ENCODE measurements at regions not wholly inside any gene's neighbourhood (a gene's known extent, or its start where the extent isn't known, plus 50 kb on each side); places are given as distances from the start of the nearest gene placed in this dataset.
"Not testable (repeated sequence)": the region's sequence is repeated elsewhere in the genome, so short reads cannot be mapped to it uniquely, and the experiment has no call there.

DNA sequence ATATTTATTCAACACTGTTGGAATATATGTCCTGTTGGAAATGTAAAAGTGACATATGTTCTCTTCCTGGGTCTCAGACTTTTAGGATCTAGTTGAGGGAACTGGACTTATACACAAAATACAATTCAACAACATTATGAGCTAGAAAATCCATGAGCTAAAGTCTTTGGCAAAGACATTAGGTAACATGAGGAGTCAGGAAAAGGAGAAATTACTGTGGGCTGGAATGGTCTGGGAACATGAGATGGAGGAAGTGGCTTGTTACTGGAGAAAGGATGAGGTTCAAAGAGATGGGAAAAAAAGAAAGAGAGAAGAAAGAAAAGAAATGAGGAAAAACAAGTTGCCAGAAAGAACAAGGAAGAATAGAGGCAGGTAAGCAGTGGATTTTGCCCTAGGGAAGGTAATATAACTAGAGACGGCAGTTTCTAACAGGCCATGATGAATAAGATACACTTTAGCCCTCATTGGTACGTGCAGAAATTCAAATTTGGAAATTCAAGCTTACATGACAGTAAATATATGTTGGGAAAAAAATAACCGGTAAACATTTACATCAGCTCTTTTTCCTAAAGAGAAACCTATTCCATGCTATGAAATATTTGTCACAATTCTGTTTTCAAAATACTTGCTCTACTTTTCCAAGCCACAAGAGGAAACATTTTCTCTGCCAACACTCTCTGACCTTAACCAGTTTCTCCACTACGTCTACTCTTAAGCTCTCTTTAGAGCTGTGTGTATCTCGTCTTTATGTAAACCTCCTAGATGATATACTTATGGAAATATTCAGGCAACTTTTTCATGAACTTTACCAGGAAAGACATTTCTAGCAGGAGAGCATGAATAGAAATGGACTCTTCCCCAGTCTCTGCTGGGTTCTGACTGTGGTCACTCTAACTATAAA is 268.8 kb upstream of the BTG1 start:
- WGBS: 94% methylated on average over 4 of the region's 5 CpGs
- Histone ChIP-seq H3K27me3 (ENCODE audit: insufficient read depth, low read length) (no peaks in the 10 kb centered on the region), H3K4me3 (ENCODE audit: low read length) (no peak overlapping the region), H3K27ac (ENCODE audit: low read depth, low read length) (no peak overlapping the region), H3K36me3 (ENCODE audit: insufficient read depth, low read length) (no peaks in the 10 kb centered on the region), H3K9ac (ENCODE audit: low read depth, low read length) (no peak overlapping the region), H3K4me1 (ENCODE audit: insufficient read depth, low read length) (no peaks in the 10 kb centered on the region; the same call in 1 of the 2 replicates), H3K9me3 (ENCODE audit: insufficient read depth, low read depth, low read length) (no peaks in the 10 kb centered on the region)

DNA sequence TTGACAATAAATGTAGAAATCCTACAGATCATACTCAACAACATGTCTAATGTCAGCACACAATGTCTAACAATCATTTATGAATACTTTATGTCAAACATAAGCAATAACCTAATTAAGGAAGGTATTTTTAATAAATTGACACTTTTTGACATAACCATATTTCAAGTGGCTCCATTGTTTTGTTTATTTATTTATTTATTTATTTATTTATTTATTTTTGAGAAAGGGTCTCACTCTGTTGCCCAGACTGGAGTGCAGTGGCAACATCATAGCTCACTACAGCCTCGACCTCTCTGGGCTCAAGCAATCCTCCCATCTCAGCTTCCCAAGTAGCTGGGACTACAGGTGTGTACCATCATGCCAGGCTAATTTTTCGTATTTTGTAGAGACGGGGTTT is 267.6 kb upstream of the BTG1 start:
- Histone ChIP-seq H3K9me3 (ENCODE audit: insufficient read depth, low read depth, low read length) (no peaks in the 10 kb centered on the region), H3K4me1 (ENCODE audit: insufficient read depth, low read length) (no peaks in the 10 kb centered on the region; the same call in 1 of the 2 replicates), H3K9ac (ENCODE audit: low read depth, low read length) (no peak overlapping the region), H3K27me3 (ENCODE audit: insufficient read depth, low read length) (no peaks in the 10 kb centered on the region), H3K36me3 (ENCODE audit: insufficient read depth, low read length) (no peaks in the 10 kb centered on the region), H3K4me3 (ENCODE audit: low read length) (no peak overlapping the region), H3K27ac (ENCODE audit: low read depth, low read length) (no peak overlapping the region)
- WGBS: 95% methylated on average over 3 of the region's 3 CpGs

DNA sequence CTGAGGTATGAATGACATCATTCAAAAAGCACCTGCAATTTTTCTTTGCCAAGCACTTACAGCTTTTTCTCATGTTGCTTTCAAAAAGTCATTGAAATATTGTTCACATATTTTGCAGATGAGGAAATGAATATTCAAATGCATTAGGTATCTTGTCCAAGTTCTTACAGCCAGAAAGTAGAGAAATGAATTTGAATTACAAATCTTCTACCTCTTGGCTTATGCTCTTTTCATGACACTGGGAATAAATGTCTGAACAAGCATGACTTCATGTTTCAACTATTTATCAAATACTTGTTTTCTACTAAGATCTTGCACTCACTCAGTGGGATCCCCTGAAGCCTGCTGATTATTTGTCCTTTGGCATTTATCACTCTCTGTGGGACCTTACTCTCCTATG is 267.2 kb upstream of the BTG1 start:
- Histone ChIP-seq H3K9me3 (ENCODE audit: insufficient read depth, low read depth, low read length) (no peaks in the 10 kb centered on the region), H3K4me1 (ENCODE audit: insufficient read depth, low read length) (no peaks in the 10 kb centered on the region; the same call in 1 of the 2 replicates), H3K27me3 (ENCODE audit: insufficient read depth, low read length) (no peaks in the 10 kb centered on the region), H3K4me3 (ENCODE audit: low read length) (no peak overlapping the region), H3K27ac (ENCODE audit: low read depth, low read length) (no peak overlapping the region), H3K36me3 (ENCODE audit: insufficient read depth, low read length) (no peaks in the 10 kb centered on the region), H3K9ac (ENCODE audit: low read depth, low read length) (no peak overlapping the region)

GRCh38 chr12:92411687-92412086 is 266.0 kb upstream of the BTG1 start:
- Histone ChIP-seq H3K27ac (ENCODE audit: low read depth, low read length) (no peak overlapping the region), H3K9me3 (ENCODE audit: insufficient read depth, low read depth, low read length) (no peaks in the 10 kb centered on the region), H3K9ac (ENCODE audit: low read depth, low read length) (no peak overlapping the region), H3K4me3 (ENCODE audit: low read length) (no peak overlapping the region), H3K36me3 (ENCODE audit: insufficient read depth, low read length) (no peaks in the 10 kb centered on the region), H3K27me3 (ENCODE audit: insufficient read depth, low read length) (no peaks in the 10 kb centered on the region), H3K4me1 (ENCODE audit: insufficient read depth, low read length) (no peaks in the 10 kb centered on the region; the same call in 1 of the 2 replicates)
- WGBS: 87% methylated on average over 2 of the region's 2 CpGs

DNA sequence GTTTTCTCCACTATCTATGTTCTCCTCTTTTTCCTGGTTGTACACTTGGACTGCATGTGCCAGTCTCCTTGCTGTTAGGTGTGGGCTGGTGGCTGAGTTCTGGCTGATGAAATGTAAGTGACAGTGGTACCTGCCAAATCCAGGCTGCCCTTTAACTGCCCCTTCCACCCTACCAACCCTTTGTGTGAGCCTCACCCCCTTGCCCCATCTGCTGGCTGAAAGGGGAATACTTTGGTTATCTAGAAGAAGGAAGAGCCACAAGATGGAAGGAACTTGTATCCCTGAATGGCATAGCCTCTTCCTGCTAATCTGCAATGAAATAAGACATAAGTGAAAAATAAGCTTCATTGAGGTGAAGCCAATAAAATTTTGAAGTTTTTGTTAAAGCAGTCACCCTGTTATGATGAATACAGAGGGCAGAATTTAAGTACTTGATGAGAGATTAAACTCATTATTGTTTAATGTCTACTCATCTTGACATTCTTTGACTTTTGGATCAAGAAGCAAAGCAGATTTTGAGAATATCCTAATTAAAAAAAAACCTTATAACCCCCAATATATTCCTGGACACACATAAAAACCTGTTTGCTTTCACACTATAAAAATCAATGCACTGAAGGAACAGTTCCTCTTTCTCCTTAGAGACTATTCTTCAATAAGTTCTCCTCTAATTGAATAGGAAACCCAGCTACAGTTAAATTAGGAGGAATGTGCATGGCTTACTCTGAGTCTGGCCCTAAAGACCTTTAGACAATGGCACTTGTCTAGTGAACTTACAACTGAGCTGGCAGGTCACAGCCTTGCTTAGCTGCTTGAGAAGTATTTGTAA is 262.6 kb upstream of the BTG1 start:
- H3K36me3 ChIP-seq (ENCODE audit: insufficient read depth, low read length): no peaks in the 10 kb centered on the region
- no peaks in the 10 kb centered on the region; the same call in 1 of the 2 replicates for H3K4me1 ChIP-seq (ENCODE audit: insufficient read depth, low read length)
- no peak overlapping the region for H3K27ac ChIP-seq (ENCODE audit: low read depth, low read length)
- no peak overlapping the region for H3K4me3 ChIP-seq (ENCODE audit: low read length)
- no peaks in the 10 kb centered on the region for H3K27me3 ChIP-seq (ENCODE audit: insufficient read depth, low read length)
- H3K9ac ChIP-seq (ENCODE audit: low read depth, low read length): no peak overlapping the region
- H3K9me3 ChIP-seq (ENCODE audit: insufficient read depth, low read depth, low read length): no peaks in the 10 kb centered on the region

- not testable (repeated sequence) for H3K4me1 ChIP-seq (ENCODE audit: insufficient read depth, low read length)
- 96% methylated on average over 40 of the region's 40 CpGs for WGBS
These were observed 260.9 kb upstream of the BTG1 start for GRCh38 chr12:92406404-92407070.

GRCh38 chr12:92405801-92406251 is 260.2 kb upstream of the BTG1 start:
- H3K4me1 ChIP-seq (ENCODE audit: insufficient read depth, low read length); H3K9me3 ChIP-seq (ENCODE audit: insufficient read depth, low read depth, low read length); H3K4me3 ChIP-seq (ENCODE audit: low read length); H3K9ac ChIP-seq (ENCODE audit: low read depth, low read length); H3K27ac ChIP-seq (ENCODE audit: low read depth, low read length); H3K27me3 ChIP-seq (ENCODE audit: insufficient read depth, low read length); H3K36me3 ChIP-seq (ENCODE audit: insufficient read depth, low read length): not testable (repeated sequence)
- 96% methylated on average over 16 of the region's 16 CpGs for WGBS

More at GRCh38 chr12:92406404-92407070, 260.9 kb upstream of the BTG1 start:
- H3K27me3 ChIP-seq (ENCODE audit: insufficient read depth, low read length); H3K4me3 ChIP-seq (ENCODE audit: low read length); H3K9me3 ChIP-seq (ENCODE audit: insufficient read depth, low read depth, low read length); H3K9ac ChIP-seq (ENCODE audit: low read depth, low read length); H3K36me3 ChIP-seq (ENCODE audit: insufficient read depth, low read length); H3K27ac ChIP-seq (ENCODE audit: low read depth, low read length): not testable (repeated sequence)

DNA sequence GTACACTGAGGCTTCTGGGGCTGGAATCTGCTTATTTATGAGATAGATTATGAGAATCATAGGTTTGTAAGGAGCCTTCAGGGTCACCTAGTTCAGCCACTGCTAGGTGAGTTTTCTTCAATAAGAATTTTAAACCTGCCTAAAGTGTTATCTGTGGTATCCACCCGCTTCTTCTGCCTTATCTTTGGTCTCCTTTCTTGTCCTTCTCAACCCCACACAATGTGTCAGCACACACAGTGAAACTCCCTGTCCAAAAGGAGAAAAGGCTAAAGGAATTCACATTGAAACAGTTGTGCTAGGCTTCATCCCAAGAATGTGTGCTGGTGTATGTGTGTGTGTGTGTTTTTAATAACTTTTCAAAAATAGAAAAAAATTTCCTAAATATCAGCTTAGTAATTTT is 259.3 kb upstream of the BTG1 start:
- H3K4me1 ChIP-seq (ENCODE audit: insufficient read depth, low read length): no peaks in the 10 kb centered on the region
- no peaks in the 10 kb centered on the region for H3K9me3 ChIP-seq (ENCODE audit: insufficient read depth, low read depth, low read length)
- no peaks in the 10 kb centered on the region for H3K27me3 ChIP-seq (ENCODE audit: insufficient read depth, low read length)
- 85% methylated on average over 1 of the region's 1 CpG for WGBS
- no peak overlapping the region for H3K9ac ChIP-seq (ENCODE audit: low read depth, low read length)
- no peaks in the 10 kb centered on the region for H3K36me3 ChIP-seq (ENCODE audit: insufficient read depth, low read length)
- H3K27ac ChIP-seq (ENCODE audit: low read depth, low read length): no peak overlapping the region
- H3K4me3 ChIP-seq (ENCODE audit: low read length): no peak overlapping the region

GRCh38 chr12:92404259-92404894 is 258.7 kb upstream of the BTG1 start:
- no CpG with 5 or more reads among the region's 1 CpG for WGBS
- H3K4me3 ChIP-seq (ENCODE audit: low read length): no peak overlapping the region
- no peak overlapping the region for H3K9ac ChIP-seq (ENCODE audit: low read depth, low read length)
- no peaks in the 10 kb centered on the region for H3K9me3 ChIP-seq (ENCODE audit: insufficient read depth, low read depth, low read length)
- H3K27me3 ChIP-seq (ENCODE audit: insufficient read depth, low read length): no peaks in the 10 kb centered on the region
- no peaks in the 10 kb centered on the region for H3K4me1 ChIP-seq (ENCODE audit: insufficient read depth, low read length)
- no peaks in the 10 kb centered on the region for H3K36me3 ChIP-seq (ENCODE audit: insufficient read depth, low read length)
- H3K27ac ChIP-seq (ENCODE audit: low read depth, low read length): no peak overlapping the region

DNA sequence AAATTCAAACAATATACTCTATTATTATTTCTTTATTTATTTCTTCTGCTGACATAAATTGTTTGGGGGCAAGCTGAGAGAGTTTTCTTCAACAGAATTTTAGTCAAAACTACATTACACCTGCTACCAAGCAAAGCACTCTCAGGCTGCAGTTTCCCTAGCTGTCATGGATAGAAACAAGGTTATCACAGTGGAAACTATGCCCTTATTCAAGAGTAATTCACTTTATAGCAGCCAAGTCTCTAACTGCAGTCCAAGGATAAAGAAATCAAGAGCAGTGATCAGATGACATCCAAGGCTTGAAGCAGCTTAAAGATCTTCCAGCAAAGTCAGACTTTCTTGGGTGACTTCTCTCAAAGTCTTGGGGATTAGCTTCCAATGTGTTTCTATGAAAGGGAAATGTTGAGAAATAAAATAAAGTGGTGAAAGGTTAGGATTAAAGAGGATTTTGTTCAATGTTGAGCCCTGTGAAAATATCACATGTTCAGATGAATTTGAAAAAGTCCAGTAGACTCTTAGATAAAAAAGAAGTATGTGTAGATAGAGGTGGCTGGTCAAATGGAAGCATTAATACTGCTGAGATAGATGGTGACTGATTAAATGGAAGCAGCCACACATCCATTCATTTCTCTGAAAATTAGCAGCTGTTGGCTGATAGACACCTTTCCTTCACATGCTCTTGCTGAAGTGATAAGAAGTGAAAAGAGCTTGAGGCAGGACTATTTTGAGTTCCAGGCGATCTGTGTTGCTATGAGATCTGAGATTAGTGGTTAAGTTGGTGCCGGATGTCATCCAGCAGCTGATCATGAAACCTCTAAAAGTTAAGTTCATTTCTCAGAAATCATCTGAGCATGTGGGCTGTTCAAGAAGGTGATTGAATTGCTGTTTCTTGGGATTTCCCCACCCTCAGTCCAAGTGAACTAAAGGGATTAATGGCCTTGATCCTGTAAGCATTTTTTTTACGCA is 257.8 kb upstream of the BTG1 start:
- H3K9ac ChIP-seq (ENCODE audit: low read depth, low read length): no peak overlapping the region
- no peaks in the 10 kb centered on the region for H3K36me3 ChIP-seq (ENCODE audit: insufficient read depth, low read length)
- H3K4me3 ChIP-seq (ENCODE audit: low read length): no peak overlapping the region
- no peaks in the 10 kb centered on the region for H3K27me3 ChIP-seq (ENCODE audit: insufficient read depth, low read length)
- H3K4me1 ChIP-seq (ENCODE audit: insufficient read depth, low read length): 0 out of 2 replicates have a peak, but pooled peaks cover 3% of the 10 kb centered on the region
- H3K27ac ChIP-seq (ENCODE audit: low read depth, low read length): no peak overlapping the region
- WGBS: 94% methylated on average over 3 of the region's 3 CpGs
- no peaks in the 10 kb centered on the region for H3K9me3 ChIP-seq (ENCODE audit: insufficient read depth, low read depth, low read length)

Data from HUES64 (cell line).